CD4-positive, alpha-beta T cell treated with Interleukin-15 for 1 hour (primary cell): ENCODE measurements at regions not wholly inside any gene's neighbourhood (a gene's known extent, or its start where the extent isn't known, plus 50 kb on each side); places are given as distances from the start of the nearest gene placed in this dataset.
"Not testable (repeated sequence)": the region's sequence is repeated elsewhere in the genome, so short reads cannot be mapped to it uniquely, and the experiment has no call there.

ENCODE experiments used
- DNase-seq: peaks from one replicate; pipeline ENCODE4 v3.0.0-alpha.2; 2020

DNA sequence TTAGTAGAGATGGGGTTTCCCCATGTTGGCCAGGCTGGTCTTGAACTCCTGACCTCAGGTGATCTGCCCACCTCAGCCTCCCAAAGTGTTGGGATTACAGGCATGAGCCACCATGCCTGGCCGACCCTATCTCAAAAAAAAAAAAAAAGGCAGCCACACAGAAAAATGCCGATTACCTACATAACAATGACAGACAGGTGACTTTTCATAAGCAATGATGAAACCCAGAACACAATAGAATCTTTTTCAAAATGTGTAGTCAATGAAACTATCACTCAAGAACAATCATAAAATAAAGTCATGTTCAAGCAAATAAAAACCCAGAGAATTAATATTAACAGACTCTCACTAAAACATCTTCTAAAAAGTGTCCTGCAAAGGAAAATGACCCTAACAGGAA, 135.6 kb upstream of the MVB12B start:
- DNase-seq, result not testable (repeated sequence)

DNA sequence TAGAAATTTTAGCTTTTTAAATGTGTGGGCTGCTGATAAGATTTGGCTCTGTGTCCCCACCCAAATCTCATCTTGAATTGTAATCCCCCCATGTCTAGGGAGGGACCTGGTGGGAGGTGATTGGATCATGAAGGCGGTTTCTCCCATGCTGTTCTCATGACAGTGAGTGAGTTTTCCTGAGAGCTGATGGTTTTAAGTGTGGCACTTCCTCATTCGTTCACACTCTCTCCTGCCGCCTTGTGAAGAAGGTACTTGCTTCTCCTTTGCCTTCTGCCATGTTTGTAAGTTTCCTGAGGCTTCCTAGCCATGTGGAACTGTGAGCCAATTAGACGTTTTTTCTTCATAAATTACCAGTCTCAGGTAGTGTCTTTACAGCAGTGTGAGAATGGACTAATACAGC, 127.8 kb upstream of the MVB12B start:
- no peak for DNase-seq

DNA sequence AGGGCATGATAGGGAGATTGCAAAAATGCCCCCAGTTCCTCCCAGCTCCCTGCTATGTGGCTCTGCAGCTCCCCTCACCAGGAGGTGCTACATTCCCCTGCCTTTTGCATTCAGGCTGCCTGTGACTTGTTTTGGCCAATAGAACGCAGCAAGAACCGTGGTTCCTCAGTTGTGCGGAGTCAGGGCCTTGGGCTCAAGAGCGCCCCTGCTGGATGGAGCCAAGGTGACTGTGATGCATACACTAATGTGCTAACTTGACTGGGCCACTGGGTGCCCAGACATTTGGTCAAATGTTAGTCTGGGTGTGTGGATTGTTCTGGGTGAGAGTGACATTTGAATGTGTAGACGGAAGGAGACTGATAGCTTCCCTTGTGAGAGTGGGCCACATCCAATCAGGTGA, 123.3 kb upstream of the MVB12B start:
- DNase-seq, result no peak

DNA sequence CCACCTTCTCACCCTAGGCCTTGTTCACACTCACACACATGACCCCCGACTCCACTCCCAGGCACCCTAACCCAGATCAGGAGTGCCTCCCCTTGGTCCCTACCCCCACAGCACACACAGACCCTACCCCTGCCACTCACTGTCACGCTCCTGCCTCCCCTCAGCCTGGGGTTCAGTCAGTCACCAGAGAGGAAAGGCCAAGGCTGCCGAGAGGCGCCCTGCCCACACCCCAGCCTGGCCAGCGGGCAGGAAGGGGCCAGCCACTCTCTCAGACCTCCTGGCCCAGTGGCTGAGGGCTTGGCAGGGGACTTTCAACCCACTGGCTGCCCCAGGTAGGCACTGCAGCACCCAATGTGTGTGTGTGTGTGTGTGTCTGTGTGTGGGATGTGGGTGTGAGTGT, 122.4 kb upstream of the MVB12B start:
- no peak for DNase-seq

- no peak for DNase-seq
Measured at GRCh38 chr9:126204708-126205225, 121.9 kb upstream of the MVB12B start.

GRCh38 chr9:126205265-126205664, 121.4 kb upstream of the MVB12B start:
- no peak for DNase-seq

DNA sequence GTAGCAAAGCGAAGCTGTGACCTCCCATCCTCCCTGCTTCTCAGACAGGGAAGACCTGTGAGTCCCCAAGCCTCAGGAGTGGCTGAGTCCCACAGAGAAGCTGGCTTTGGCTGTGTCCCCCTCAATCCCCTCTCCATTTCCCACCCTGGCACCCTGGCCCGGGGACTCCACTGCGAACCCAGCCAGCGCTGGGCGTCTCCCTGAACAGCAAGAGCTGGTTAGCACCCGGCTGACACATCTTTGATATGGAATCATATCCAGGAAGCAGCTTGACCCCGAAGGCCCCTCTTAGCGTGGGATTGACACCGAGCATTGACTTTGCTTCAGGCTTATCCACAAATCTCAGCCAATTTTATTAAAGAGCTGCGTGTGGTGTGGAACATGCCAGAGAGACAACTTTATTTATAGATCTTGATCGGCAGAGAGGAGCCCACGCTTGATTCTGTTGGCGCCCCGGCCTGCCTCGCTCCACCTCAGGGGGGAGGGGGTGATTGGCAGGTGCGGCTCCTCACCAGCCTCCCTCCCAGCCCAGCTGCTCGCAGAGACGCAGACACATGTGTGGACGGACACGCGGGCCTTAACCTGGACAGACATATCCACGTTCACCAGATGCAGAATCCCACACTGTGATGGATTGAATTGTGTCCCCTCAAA, 120.7 kb upstream of the MVB12B start:
- no peak for DNase-seq

DNA sequence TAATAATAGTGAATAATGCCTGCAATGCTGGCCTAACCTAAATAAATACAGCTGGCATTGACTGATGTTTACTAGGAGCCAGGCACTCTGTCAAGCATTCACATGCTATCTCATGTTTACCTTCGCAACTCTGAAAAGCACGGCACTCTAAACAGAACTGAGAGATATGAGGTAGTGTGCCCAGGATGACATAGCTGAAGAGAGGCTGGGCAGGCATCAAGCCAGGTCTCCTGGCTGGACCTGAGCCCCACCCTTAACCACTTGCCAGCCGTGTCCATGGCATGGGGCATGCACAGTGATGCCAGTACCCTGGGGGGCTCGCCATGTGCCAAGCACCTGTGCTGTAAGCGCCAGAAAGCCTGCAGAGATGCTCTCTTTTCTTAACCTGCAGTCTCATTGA, 119.4 kb upstream of the MVB12B start:
- no peak for DNase-seq

DNA sequence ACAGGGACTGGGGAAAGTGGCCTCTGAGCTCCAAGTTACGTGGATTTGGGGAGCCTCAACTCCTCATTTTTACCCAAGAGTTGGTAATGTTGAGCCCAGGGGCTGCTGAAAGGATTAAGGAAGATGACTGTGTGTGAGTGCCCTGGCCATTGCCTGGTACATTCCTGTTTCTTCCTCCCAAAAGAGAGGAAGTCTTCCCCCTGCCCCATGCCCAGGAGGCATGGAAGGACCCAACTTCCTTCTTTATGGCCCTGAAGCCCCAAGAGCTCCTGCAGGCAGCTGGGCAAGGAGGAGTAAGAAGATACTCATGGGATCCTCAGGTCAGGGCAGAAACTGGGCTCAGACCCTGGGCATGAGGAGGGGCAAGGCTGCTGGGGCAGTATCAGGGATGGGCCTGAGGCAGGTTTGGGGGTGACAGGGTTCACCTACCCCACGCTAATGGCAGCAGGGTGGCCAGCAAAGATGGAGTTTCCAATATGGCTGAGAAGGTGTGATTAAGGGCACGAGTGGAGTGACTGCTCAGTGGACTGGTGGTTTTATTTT, 118.3 kb upstream of the MVB12B start:
- DNase-seq, result no peak

- DNase-seq, result no peak
Measured at GRCh38 chr9:126211441-126212074, 115.1 kb upstream of the MVB12B start.

GRCh38 chr9:126215486-126215885, 111.1 kb upstream of the MVB12B start:
- no peak for DNase-seq

DNA sequence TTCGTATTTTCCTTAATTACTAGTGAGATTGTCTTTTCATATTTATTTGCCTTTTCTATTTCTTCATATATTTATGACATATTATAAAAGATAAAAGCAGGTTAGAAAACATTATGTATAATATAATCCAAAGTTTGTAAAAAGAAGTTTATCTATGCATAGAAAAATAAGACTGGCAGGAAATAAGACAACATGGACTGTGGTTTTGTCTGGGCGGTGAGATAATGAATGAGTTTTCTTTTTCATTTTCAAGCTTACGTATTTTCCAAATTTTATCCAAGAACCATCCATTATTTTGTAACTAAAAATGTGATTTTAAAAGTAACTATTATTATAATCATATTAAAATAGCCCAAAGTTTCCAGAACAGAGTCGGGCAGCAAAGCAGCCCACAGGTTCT, 109.8 kb upstream of the MVB12B start:
- DNase-seq, result no peak

DNA sequence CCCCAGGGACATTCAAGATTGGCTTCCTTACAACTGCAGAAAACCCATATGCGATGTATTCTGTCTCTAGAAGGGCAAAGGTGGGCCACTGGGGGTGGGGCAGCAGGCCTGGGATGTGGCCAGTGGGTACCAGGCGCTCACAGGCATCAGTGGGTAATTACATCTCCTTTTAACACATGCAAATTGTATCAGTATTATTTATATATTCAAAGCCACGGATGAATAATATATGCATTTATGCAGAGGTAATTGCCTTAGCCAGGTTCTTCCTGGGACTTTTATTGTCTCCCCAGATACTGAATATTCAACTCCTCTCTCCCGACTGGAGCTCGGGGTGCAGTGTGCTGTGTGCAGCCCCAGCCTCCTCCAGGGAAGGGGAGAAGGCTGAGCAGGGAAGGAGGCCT, 109.4 kb upstream of the MVB12B start:
- DNase-seq, result no peak

- DNase-seq, result no peak
Measured at GRCh38 chr9:126217797-126218196, 108.8 kb upstream of the MVB12B start.

GRCh38 chr9:126218359-126219125, 108.1 kb upstream of the MVB12B start:
- DNase-seq, result no peak

- DNase-seq, result no peak
Measured at GRCh38 chr9:126219166-126219565, 107.5 kb upstream of the MVB12B start.

DNA sequence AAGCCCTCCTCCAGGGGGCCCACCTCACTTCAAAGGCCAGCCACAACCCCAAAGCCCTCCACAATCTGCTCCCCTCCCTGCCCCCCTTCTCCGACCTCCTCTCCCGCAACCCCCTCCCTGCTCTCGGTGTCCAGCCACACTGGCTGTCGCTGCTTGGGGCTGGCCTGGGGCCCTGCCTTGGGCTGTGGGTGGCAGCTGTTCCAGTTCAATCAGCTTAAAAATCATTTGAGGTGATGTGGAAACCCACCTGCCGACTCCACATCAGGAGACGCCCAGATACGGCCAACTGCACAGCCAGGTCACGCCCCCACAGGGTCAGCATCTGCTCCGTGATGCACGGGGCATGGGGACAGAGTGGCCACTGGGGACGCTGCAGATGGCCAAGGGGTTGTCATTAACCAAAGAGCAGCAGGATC, 107.0 kb upstream of the MVB12B start:
- no peak for DNase-seq

GRCh38 chr9:126221480-126221879, 105.1 kb upstream of the MVB12B start:
- DNase-seq, result no peak

GRCh38 chr9:126222363-126222834, 104.2 kb upstream of the MVB12B start:
- no peak for DNase-seq

DNA sequence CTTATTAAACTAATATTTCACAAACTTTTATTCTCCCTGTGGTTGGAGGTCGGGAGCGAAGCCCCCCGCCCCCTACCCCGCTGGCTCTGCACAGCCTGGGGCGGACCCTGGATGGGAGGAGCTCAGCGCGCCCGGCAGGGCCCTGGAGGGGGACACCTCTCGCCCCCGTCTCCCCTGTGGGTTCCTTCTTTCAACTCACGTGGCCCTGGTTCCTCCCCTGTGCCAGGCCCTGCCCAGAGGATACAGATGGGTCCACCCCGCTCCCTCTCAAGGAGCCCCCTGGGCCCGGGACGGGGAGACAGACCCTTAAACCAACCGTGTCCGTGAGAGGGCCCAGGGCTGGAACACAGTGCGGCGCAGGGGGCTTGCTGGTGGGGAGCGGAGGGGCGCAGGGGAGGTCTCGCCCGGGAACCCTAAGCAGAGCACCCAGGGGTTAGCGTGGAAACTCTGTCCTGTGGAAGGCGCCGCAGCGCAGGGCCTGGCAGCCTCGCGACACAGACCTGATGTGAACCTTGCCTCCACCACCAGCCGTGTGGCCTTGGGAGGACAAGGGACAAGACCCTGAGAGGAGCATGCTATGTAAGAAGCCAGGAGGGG, 103.7 kb upstream of the MVB12B start:
- no peak for DNase-seq

DNA sequence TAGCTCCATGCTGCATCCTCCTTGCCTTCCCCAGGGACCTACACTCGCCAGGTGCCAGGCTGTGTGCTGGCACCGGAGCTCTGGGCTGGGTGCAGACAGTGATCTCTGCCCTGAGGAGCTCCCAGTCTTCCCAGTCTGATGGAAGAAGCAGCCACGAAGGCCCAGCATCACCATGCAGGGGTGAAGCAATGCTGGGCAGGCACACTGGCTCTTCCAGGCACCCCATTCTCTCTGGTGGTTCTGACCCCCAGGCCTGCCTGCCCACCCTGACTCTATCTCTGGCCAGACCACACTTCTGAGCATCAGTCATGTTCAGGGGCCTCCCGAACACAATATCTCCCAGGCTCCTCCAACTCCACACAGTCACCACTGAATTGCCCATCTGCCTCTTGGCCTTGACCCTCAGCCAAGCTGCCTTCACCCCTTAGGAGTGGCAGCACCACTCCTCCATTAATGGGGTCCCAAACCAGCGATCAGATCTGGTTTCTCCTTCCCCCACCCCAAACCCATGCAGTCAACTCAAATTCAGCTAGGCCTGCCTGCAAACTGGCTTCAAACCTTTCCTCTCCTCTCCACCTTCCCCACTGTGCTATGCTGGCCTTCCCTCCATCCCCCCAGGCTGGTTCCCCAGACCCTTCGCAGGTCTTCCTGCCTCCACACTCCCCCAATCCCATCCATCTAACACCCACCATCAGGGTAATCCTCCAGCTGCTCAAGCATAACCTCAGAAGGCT, 102.7 kb upstream of the MVB12B start:
- DNase-seq, result no peak
